Stimulated activated naive CD8-positive, alpha-beta T cell treated with anti-CD3 and anti-CD28 coated beads, Interleukin-15, Interleukin-2, amounts not matched to agents 100 ng/mL and 50 ng/mL, for 24 hours (primary cell): ENCODE measurements at regions not wholly inside any gene's neighbourhood (a gene's known extent, or its start where the extent isn't known, plus 50 kb on each side); places are given as distances from the start of the nearest gene placed in this dataset.
"Not testable (repeated sequence)": the region's sequence is repeated elsewhere in the genome, so short reads cannot be mapped to it uniquely, and the experiment has no call there.

Experiments
- H3K27ac Mint-ChIP-seq: one replicate; pipeline ENCODE4 v1.8.0; 2021; ENCODE audit warnings: mild to moderate bottlenecking, mixed read lengths
- H3K27me3 Mint-ChIP-seq: one replicate; pipeline ENCODE4 v1.8.0; 2021; ENCODE audit warnings: mixed read lengths
- H3K36me3 Mint-ChIP-seq: one replicate; pipeline ENCODE4 v1.8.0; 2021; ENCODE audit warnings: low read depth, mixed read lengths
- H3K4me1 Mint-ChIP-seq: one replicate; pipeline ENCODE4 v1.8.0; 2021; ENCODE audit warnings: low read depth, mixed read lengths
- H3K4me3 Mint-ChIP-seq: one replicate; pipeline ENCODE4 v1.8.0; 2021; ENCODE audit warnings: mild to moderate bottlenecking, mixed read lengths
- H3K9me3 Mint-ChIP-seq: one replicate; pipeline ENCODE4 v1.8.0; 2021; ENCODE audit warnings: mixed read lengths

GRCh38 chr3:181920409-181920808, 208.7 kb downstream of the SOX2 start:
- Mint-ChIP-seq H3K27me3 (peaks cover 5% of the 10 kb centered on the region), H3K36me3 (no peaks in the 10 kb centered on the region), H3K4me3 (no peak overlapping the region), H3K9me3 (no peaks in the 10 kb centered on the region), H3K4me1 (no peaks in the 10 kb centered on the region), H3K27ac (no peak overlapping the region)

GRCh38 chr3:181921220-181921619, 209.5 kb downstream of the SOX2 start:
- Mint-ChIP-seq H3K4me1 (no peaks in the 10 kb centered on the region), H3K4me3 (no peak overlapping the region), H3K27ac (no peak overlapping the region), H3K36me3 (no peaks in the 10 kb centered on the region), H3K27me3 (peaks cover 2% of the 10 kb centered on the region), H3K9me3 (no peaks in the 10 kb centered on the region)

GRCh38 chr3:181925841-181926240, 214.1 kb downstream of the SOX2 start:
- H3K9me3 Mint-ChIP-seq: peaks cover 13% of the 10 kb centered on the region
- H3K27me3 Mint-ChIP-seq, H3K4me1 Mint-ChIP-seq, H3K36me3 Mint-ChIP-seq, H3K4me3 Mint-ChIP-seq, H3K27ac Mint-ChIP-seq: not testable (repeated sequence)

- peaks cover 3% of the 10 kb centered on the region for H3K27me3 Mint-ChIP-seq
- peaks cover 13% of the 10 kb centered on the region for H3K9me3 Mint-ChIP-seq
- H3K36me3 Mint-ChIP-seq: no peaks in the 10 kb centered on the region
- H3K4me3 Mint-ChIP-seq: no peak overlapping the region
- H3K27ac Mint-ChIP-seq: no peak overlapping the region
- no peaks in the 10 kb centered on the region for H3K4me1 Mint-ChIP-seq
Measured at GRCh38 chr3:181929501-181929900, 217.8 kb downstream of the SOX2 start.

- Mint-ChIP-seq H3K36me3 (no peaks in the 10 kb centered on the region), H3K9me3 (peaks cover 13% of the 10 kb centered on the region), H3K27ac (no peak overlapping the region), H3K4me3 (no peak overlapping the region), H3K27me3 (peaks cover 3% of the 10 kb centered on the region), H3K4me1 (no peaks in the 10 kb centered on the region)
Measured at GRCh38 chr3:181930105-181930504, 218.4 kb downstream of the SOX2 start.

GRCh38 chr3:181932039-181932438, 220.3 kb downstream of the SOX2 start:
- Mint-ChIP-seq H3K27me3 (peaks cover 3% of the 10 kb centered on the region), H3K36me3 (no peaks in the 10 kb centered on the region), H3K4me3 (no peak overlapping the region), H3K9me3 (peaks cover 13% of the 10 kb centered on the region), H3K4me1 (no peaks in the 10 kb centered on the region), H3K27ac (no peak overlapping the region)

GRCh38 chr3:181933052-181933618, 221.4 kb downstream of the SOX2 start:
- H3K4me1 Mint-ChIP-seq: no peaks in the 10 kb centered on the region
- peaks cover 13% of the 10 kb centered on the region for H3K9me3 Mint-ChIP-seq
- H3K4me3 Mint-ChIP-seq: no peak overlapping the region

GRCh38 chr3:181935915-181936314, 224.2 kb downstream of the SOX2 start:
- peaks cover 3% of the 10 kb centered on the region for H3K27me3 Mint-ChIP-seq
- H3K4me3 Mint-ChIP-seq: no peak overlapping the region

More at GRCh38 chr3:181933052-181933618, 221.4 kb downstream of the SOX2 start:
- Mint-ChIP-seq H3K27ac (no peak overlapping the region), H3K27me3 (peaks cover 3% of the 10 kb centered on the region), H3K36me3 (no peaks in the 10 kb centered on the region)

GRCh38 chr3:181936774-181937173, 225.0 kb downstream of the SOX2 start:
- Mint-ChIP-seq H3K27ac (no peak overlapping the region), H3K36me3 (no peaks in the 10 kb centered on the region), H3K4me3 (no peak overlapping the region), H3K27me3 (peaks cover 3% of the 10 kb centered on the region), H3K9me3 (no peaks in the 10 kb centered on the region), H3K4me1 (no peaks in the 10 kb centered on the region)

More at GRCh38 chr3:181935915-181936314, 224.2 kb downstream of the SOX2 start:
- Mint-ChIP-seq H3K27ac (no peak overlapping the region), H3K36me3 (no peaks in the 10 kb centered on the region), H3K4me1 (no peaks in the 10 kb centered on the region), H3K9me3 (no peaks in the 10 kb centered on the region)

- not testable (repeated sequence) for H3K9me3 Mint-ChIP-seq, H3K36me3 Mint-ChIP-seq, H3K27me3 Mint-ChIP-seq, H3K4me3 Mint-ChIP-seq, H3K4me1 Mint-ChIP-seq, H3K27ac Mint-ChIP-seq
Measured at GRCh38 chr3:181938580-181938979, 226.9 kb downstream of the SOX2 start.

GRCh38 chr3:181940703-181941102, 229.0 kb downstream of the SOX2 start:
- Mint-ChIP-seq H3K27ac (no peak overlapping the region), H3K4me1 (no peaks in the 10 kb centered on the region), H3K4me3 (no peak overlapping the region), H3K27me3 (no peaks in the 10 kb centered on the region), H3K9me3 (no peaks in the 10 kb centered on the region), H3K36me3 (no peaks in the 10 kb centered on the region)

GRCh38 chr3:181941250-181941649, 229.5 kb downstream of the SOX2 start:
- Mint-ChIP-seq H3K9me3 (no peaks in the 10 kb centered on the region), H3K4me1 (no peaks in the 10 kb centered on the region), H3K27ac (no peak overlapping the region), H3K4me3 (no peak overlapping the region), H3K27me3 (no peaks in the 10 kb centered on the region), H3K36me3 (no peaks in the 10 kb centered on the region)

- H3K36me3 Mint-ChIP-seq: no peaks in the 10 kb centered on the region
- H3K9me3 Mint-ChIP-seq: no peaks in the 10 kb centered on the region
- H3K4me1 Mint-ChIP-seq: no peaks in the 10 kb centered on the region
- no peak overlapping the region for H3K4me3 Mint-ChIP-seq
- no peak overlapping the region for H3K27ac Mint-ChIP-seq
- H3K27me3 Mint-ChIP-seq: no peaks in the 10 kb centered on the region
Measured at GRCh38 chr3:181943285-181943684, 231.6 kb downstream of the SOX2 start.

- H3K27me3 Mint-ChIP-seq: no peaks in the 10 kb centered on the region
- no peak overlapping the region for H3K4me3 Mint-ChIP-seq
- no peaks in the 10 kb centered on the region for H3K9me3 Mint-ChIP-seq
- no peaks in the 10 kb centered on the region for H3K4me1 Mint-ChIP-seq
- no peaks in the 10 kb centered on the region for H3K36me3 Mint-ChIP-seq
- no peak overlapping the region for H3K27ac Mint-ChIP-seq
Measured at GRCh38 chr3:181947606-181948005, 235.9 kb downstream of the SOX2 start.

GRCh38 chr3:181948286-181948685, 236.6 kb downstream of the SOX2 start:
- Mint-ChIP-seq H3K36me3 (no peaks in the 10 kb centered on the region), H3K27me3 (no peaks in the 10 kb centered on the region), H3K27ac (no peak overlapping the region), H3K4me3 (no peak overlapping the region), H3K9me3 (no peaks in the 10 kb centered on the region), H3K4me1 (no peaks in the 10 kb centered on the region)

- Mint-ChIP-seq H3K27me3 (no peaks in the 10 kb centered on the region), H3K36me3 (no peaks in the 10 kb centered on the region), H3K9me3 (no peaks in the 10 kb centered on the region), H3K4me1 (no peaks in the 10 kb centered on the region), H3K4me3 (no peak overlapping the region), H3K27ac (no peak overlapping the region)
Measured at GRCh38 chr3:181952221-181952620, 240.5 kb downstream of the SOX2 start.
